ENCODE measurements at regions not wholly inside any gene's neighbourhood (a gene's known extent, or its start where the extent isn't known, plus 50 kb on each side); places are given as distances from the start of the nearest gene placed in this dataset.

GRCh38 chr5:118679264-118679940, 308.9 kb downstream of the DTWD2 start:
- H3K4me3 ChIP-seq (ENCODE audit: low read depth, low read length): no peak overlapping the region
- no peak for DNase-seq (ENCODE audit: low read depth)
- TF ChIP-seq CTCF (IDR thresholded peaks at IDR 0.05; ENCODE audit: low read depth, low read length, missing control alignments): no peak

GRCh38 chr5:118678746-118679145, 309.6 kb downstream of the DTWD2 start:
- TF ChIP-seq CTCF (IDR thresholded peaks at IDR 0.05; ENCODE audit: low read depth, low read length, missing control alignments): no peak
- H3K4me3 ChIP-seq (ENCODE audit: low read depth, low read length): no peak overlapping the region
- no peak for DNase-seq (ENCODE audit: low read depth)

- no peak for DNase-seq (ENCODE audit: low read depth)
- no peak overlapping the region for H3K4me3 ChIP-seq (ENCODE audit: low read depth, low read length)
- no peak for TF ChIP-seq CTCF (IDR thresholded peaks at IDR 0.05; ENCODE audit: low read depth, low read length, missing control alignments)
Measured at GRCh38 chr5:118675247-118675646, 313.1 kb downstream of the DTWD2 start.

- no peak overlapping the region for H3K4me3 ChIP-seq (ENCODE audit: low read depth, low read length)
- DNase-seq (ENCODE audit: low read depth): no peak
- TF ChIP-seq CTCF (IDR thresholded peaks at IDR 0.05; ENCODE audit: low read depth, low read length, missing control alignments): no peak
Measured at GRCh38 chr5:118657576-118657975, 330.8 kb downstream of the DTWD2 start.

- no peak overlapping the region for H3K4me3 ChIP-seq (ENCODE audit: low read depth, low read length)
- DNase-seq (ENCODE audit: low read depth): no peak
- TF ChIP-seq CTCF (IDR thresholded peaks at IDR 0.05; ENCODE audit: low read depth, low read length, missing control alignments): no peak
Measured at GRCh38 chr5:118653872-118654271, 334.5 kb downstream of the DTWD2 start.

GRCh38 chr5:118653183-118653582, 335.2 kb downstream of the DTWD2 start:
- no peak for TF ChIP-seq CTCF (IDR thresholded peaks at IDR 0.05; ENCODE audit: low read depth, low read length, missing control alignments)
- DNase-seq (ENCODE audit: low read depth): no peak
- no peak overlapping the region for H3K4me3 ChIP-seq (ENCODE audit: low read depth, low read length)

- no peak for TF ChIP-seq CTCF (IDR thresholded peaks at IDR 0.05; ENCODE audit: low read depth, low read length, missing control alignments)
- no peak for DNase-seq (ENCODE audit: low read depth)
- no peak overlapping the region for H3K4me3 ChIP-seq (ENCODE audit: low read depth, low read length)
Measured at GRCh38 chr5:118651002-118651401, 337.3 kb downstream of the DTWD2 start.
